IgD-negative memory B cell (primary cell): ENCODE measurements at regions not wholly inside any gene's neighbourhood (a gene's known extent, or its start where the extent isn't known, plus 50 kb on each side); places are given as distances from the start of the nearest gene placed in this dataset.

ENCODE experiments used
- H3K27ac Mint-ChIP-seq, 3 donors: one replicate each; pipeline ENCODE4 v1.8.0; 2020 to 2022; ENCODE audit warnings: mild to moderate bottlenecking in 3 of 3, mixed read lengths in 3 of 3, moderate library complexity in 1 of 3
- H3K27me3 Mint-ChIP-seq: one replicate; pipeline ENCODE4 v1.8.0; 2021; ENCODE audit warnings: mixed read lengths
- H3K36me3 Mint-ChIP-seq: one replicate; pipeline ENCODE4 v1.8.0; 2020; ENCODE audit warnings: mild to moderate bottlenecking, mixed read lengths
- H3K4me1 Mint-ChIP-seq, 3 donors: one replicate each; pipeline ENCODE4 v1.8.0; 2020 to 2022; ENCODE audit warnings: mixed read lengths in 3 of 3, mild to moderate bottlenecking in 1 of 3
- H3K4me3 Mint-ChIP-seq, 4 donors: one replicate each; pipeline ENCODE4 v1.8.0; 2020 to 2022; ENCODE audit warnings: mild to moderate bottlenecking in 4 of 4, mixed read lengths in 4 of 4, moderate library complexity in 3 of 4
- H3K9me3 Mint-ChIP-seq, 3 donors: one replicate each; pipeline ENCODE4 v1.8.0; 2020 to 2021; ENCODE audit warnings: mixed read lengths in 3 of 3, mild to moderate bottlenecking in 1 of 3

GRCh38 chr2:58669998-58670397 lies 428.9 kb upstream of the FANCL start:
- Mint-ChIP-seq H3K36me3 (no peaks in the 10 kb centered on the region), H3K27me3 (no peaks in the 10 kb centered on the region), H3K4me3 (no peak overlapping the region), H3K4me1 (no peaks in the 10 kb centered on the region), H3K9me3 (peaks cover 0 to 2% (median 0%) of the 10 kb centered on the region in 3 donors), H3K27ac (no peak overlapping the region)

- Mint-ChIP-seq H3K36me3 (no peaks in the 10 kb centered on the region), H3K27ac (no peak overlapping the region), H3K27me3 (no peaks in the 10 kb centered on the region), H3K4me3 (no peak overlapping the region), H3K4me1 (no peaks in the 10 kb centered on the region), H3K9me3 (no peaks in the 10 kb centered on the region)
Observed at GRCh38 chr2:58667137-58667774, 426.1 kb upstream of the FANCL start.

DNA sequence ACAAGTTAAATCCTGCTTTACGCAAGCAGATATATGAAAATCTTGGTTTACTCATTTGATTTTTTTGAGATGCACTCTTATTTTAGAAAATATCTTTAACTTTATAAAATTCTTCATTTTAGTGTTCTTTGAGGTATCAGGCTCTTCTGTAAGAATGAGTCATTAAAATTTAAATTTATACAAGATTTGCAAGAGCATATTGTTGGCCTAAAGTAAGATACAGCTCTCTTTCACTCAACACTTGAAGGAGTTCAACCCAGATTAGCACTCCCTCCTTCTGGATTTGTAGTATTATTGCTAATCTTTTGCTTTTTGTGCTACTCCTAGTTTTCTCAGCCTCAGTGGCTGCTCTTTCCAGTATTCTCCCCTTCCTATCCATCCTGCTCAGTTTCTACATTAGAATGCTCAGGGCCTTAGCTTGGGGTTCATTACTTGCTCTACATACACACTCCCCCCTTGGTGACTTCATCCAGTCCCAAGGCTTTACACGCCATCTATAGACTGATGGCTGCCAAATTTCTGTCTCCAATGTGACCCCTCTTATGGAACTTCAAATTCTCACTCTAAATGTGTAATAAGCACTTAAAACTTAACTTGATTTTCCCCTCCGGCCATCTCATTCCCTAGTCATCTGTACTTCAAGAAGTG lies 425.3 kb upstream of the FANCL start:
- Mint-ChIP-seq H3K27ac (no peak overlapping the region), H3K9me3 (no peaks in the 10 kb centered on the region), H3K36me3 (no peaks in the 10 kb centered on the region), H3K27me3 (no peaks in the 10 kb centered on the region), H3K4me1 (no peaks in the 10 kb centered on the region), H3K4me3 (no peak overlapping the region)

DNA sequence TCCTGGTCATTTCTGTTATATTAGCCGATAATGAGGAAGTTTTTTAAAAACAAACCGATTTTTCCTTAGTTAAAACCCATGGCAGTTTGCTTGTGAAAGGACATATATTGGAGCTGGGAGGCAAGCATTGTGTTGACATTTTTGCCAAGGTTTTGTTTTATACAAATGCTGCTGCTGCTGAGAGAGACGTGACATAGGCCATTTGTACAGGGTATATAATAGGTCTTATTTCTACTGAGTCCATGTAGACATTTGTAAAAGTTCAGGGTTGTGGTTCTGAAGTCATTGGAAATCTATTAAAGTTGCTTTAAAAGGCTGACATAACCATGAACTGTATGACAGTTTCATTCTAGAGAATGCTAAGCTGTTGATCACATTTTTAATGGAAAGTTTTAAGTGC lies 424.0 kb upstream of the FANCL start:
- Mint-ChIP-seq H3K9me3 (no peaks in the 10 kb centered on the region), H3K36me3 (no peaks in the 10 kb centered on the region), H3K27ac (no peak overlapping the region), H3K4me3 (no peak overlapping the region), H3K27me3 (no peaks in the 10 kb centered on the region), H3K4me1 (no peaks in the 10 kb centered on the region)

- Mint-ChIP-seq H3K4me3 (no peak overlapping the region), H3K4me1 (no peaks in the 10 kb centered on the region), H3K36me3 (no peaks in the 10 kb centered on the region), H3K27ac (no peak overlapping the region), H3K27me3 (no peaks in the 10 kb centered on the region), H3K9me3 (no peaks in the 10 kb centered on the region)
Observed at GRCh38 chr2:58664523-58665151, 423.5 kb upstream of the FANCL start.

DNA sequence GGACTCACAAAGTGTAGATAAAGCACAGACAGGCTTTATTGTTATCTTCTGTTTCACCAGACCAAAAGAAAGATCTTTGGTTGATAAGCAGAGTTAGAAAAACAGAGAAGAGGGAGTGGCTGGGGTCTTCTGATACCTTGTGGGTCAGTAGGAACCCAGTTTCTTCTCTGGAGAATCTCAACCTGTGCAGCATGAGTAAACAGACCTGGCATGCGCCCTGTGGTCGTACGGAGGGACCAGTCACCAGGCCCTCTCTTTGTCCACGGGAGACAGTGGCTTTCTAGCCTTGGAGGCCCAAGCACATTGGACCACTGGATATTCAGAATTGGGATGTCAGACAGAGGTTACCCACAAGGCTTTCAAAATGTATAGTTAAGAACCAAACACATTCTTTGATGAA lies 418.9 kb upstream of the FANCL start:
- H3K4me1 Mint-ChIP-seq = no peaks in the 10 kb centered on the region
- H3K27me3 Mint-ChIP-seq = peaks cover 5% of the 10 kb centered on the region
- H3K36me3 Mint-ChIP-seq = no peaks in the 10 kb centered on the region
- peaks cover 0 to 2% (median 0%) of the 10 kb centered on the region in 3 donors for H3K9me3 Mint-ChIP-seq
- no peak overlapping the region for H3K4me3 Mint-ChIP-seq
- peak overlapping the region in 1 of 3 donors; percentile 15 for H3K27ac Mint-ChIP-seq

- Mint-ChIP-seq H3K27ac (no peak overlapping the region), H3K36me3 (peaks cover 2% of the 10 kb centered on the region), H3K9me3 (peaks cover 0 to 2% (median 0%) of the 10 kb centered on the region in 3 donors), H3K27me3 (peaks cover 5% of the 10 kb centered on the region), H3K4me3 (no peak overlapping the region), H3K4me1 (no peaks in the 10 kb centered on the region)
Observed at GRCh38 chr2:58655152-58655551, 414.0 kb upstream of the FANCL start.

DNA sequence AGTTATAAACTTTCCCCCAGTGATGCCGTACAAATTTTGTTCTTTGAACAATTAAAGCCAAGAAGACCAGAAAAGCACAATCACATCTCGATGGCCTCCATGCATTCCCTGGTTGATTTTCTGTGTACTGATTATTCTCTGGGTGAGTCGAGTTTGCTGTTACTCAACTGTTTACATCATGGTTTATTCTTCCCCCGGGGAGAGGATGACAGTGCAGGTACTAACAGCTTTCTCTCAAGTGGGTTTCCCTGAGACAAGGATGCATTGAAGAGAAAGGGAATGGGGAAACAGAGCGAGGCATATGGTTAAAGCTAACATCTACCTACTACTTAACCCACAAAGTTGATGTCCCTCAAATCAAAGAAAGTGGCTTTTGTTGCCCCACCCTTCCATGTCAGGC lies 410.8 kb upstream of the FANCL start:
- Mint-ChIP-seq H3K27ac (no peak overlapping the region), H3K36me3 (peaks cover 2% of the 10 kb centered on the region), H3K4me1 (no peaks in the 10 kb centered on the region), H3K9me3 (peaks cover 0 to 2% (median 0%) of the 10 kb centered on the region in 3 donors), H3K4me3 (no peak overlapping the region), H3K27me3 (peaks cover 3% of the 10 kb centered on the region)

DNA sequence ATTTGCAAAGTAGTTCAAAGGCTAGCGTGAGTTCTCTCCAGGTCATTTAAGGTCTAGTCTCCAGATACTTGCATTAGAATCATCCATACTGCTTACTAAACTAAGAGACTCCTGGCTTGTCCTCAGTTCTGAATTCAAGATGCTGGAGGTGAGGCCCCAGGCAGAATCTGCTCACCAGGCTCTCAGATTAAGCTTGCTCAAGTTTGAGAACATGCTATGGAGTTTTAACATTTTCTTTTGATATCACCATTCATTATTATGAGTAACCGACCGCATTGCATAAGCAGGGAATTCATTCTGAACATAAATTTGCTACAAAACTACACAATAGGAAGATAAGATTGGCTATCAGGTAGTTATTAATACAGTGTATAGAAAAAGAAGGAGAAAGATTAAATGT lies 409.7 kb upstream of the FANCL start:
- no peak overlapping the region for H3K4me3 Mint-ChIP-seq
- H3K9me3 Mint-ChIP-seq = no peaks in the 10 kb centered on the region
- H3K4me1 Mint-ChIP-seq = peaks cover 0 to 4% (median 3%) of the 10 kb centered on the region in 3 donors
- H3K36me3 Mint-ChIP-seq = peaks cover 2% of the 10 kb centered on the region
- peak overlapping the region in 1 of 3 donors; percentile 8 for H3K27ac Mint-ChIP-seq
- no peaks in the 10 kb centered on the region for H3K27me3 Mint-ChIP-seq

DNA sequence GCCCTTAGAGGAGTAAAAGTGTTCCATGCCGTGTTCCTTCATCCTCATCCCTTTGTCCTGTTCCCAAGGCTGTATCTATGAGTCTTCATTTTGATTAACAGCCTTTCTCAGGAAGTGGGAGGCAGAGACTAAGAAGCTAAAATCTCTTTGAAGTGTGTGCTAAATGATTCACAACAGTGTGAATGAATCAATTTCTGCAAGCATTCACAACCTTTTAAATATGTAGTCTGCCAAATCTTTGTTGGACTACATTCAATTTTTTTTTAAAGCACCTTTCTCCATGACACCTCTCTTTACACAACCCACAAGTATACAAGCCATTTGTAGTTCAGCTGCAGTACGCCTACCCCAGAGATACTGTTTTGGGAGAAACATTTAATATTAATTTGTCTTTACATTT lies 408.6 kb upstream of the FANCL start:
- Mint-ChIP-seq H3K36me3 (peaks cover 2% of the 10 kb centered on the region), H3K27me3 (peaks cover 2% of the 10 kb centered on the region), H3K27ac (no peak overlapping the region), H3K4me1 (peaks cover 5 to 11% (median 9%) of the 10 kb centered on the region in 3 donors), H3K9me3 (no peaks in the 10 kb centered on the region), H3K4me3 (no peak overlapping the region)

DNA sequence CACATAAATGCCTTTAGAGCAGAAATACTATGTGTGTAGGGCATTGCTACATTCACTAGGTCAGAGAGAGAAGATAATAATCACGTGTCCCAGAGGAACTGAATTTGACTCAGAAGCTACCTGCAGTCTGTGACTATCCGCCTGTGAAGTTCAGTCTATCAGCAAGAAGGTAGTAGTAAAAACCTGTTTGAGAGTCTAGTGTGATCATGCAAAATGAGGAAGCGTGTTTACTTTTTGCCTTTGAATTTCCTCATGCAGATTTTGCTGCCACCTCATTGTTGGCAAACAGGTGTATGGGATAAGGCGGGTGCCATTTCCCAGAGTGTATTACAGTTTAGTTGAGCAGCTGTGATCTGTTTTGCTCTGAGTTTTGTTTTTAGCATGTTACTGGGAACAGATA lies 403.9 kb upstream of the FANCL start:
- Mint-ChIP-seq H3K4me1 (peaks cover 7 to 13% (median 12%) of the 10 kb centered on the region in 3 donors), H3K4me3 (peak overlapping the region in 3 of 4 donors; percentile 13 to 67 (median 53)), H3K36me3 (no peaks in the 10 kb centered on the region), H3K27ac (peak overlapping the region in 1 of 3 donors; percentile 6), H3K9me3 (no peaks in the 10 kb centered on the region), H3K27me3 (peaks cover 2% of the 10 kb centered on the region)

DNA sequence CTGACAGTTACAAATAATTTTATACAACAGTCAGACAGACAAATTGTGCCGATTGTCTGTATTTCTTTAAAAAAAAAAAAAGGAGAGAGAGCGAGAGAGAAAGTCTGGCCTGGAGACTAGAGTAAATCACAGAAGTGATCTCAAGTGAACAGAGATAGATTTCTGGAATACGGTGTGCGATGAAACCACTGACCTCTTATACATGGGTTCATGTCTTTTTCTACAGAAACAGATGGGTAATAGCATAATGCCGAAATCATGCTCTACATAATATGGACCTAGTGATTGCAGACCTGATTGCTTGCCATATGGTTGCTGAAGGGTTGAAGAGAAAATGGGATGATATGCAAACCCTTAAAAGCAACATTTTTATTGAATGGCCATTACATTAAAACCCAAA lies 403.3 kb upstream of the FANCL start:
- no peak overlapping the region for H3K27ac Mint-ChIP-seq

GRCh38 chr2:58641001-58641400 lies 399.9 kb upstream of the FANCL start:
- Mint-ChIP-seq H3K9me3 (no peaks in the 10 kb centered on the region), H3K27me3 (peaks cover 7% of the 10 kb centered on the region), H3K4me1 (peaks cover 7 to 12% (median 11%) of the 10 kb centered on the region in 3 donors), H3K36me3 (no peaks in the 10 kb centered on the region), H3K27ac (no peak overlapping the region), H3K4me3 (no peak overlapping the region)

More for the DNA sequence above, 403.3 kb upstream of the FANCL start:
- Mint-ChIP-seq H3K27me3 (peaks cover 2% of the 10 kb centered on the region), H3K36me3 (no peaks in the 10 kb centered on the region), H3K9me3 (no peaks in the 10 kb centered on the region), H3K4me1 (peaks cover 7 to 13% (median 12%) of the 10 kb centered on the region in 3 donors), H3K4me3 (no peak overlapping the region)

GRCh38 chr2:58640042-58640441 lies 398.9 kb upstream of the FANCL start:
- Mint-ChIP-seq H3K4me3 (no peak overlapping the region), H3K27me3 (peaks cover 5% of the 10 kb centered on the region), H3K27ac (no peak overlapping the region), H3K4me1 (peaks cover 4 to 7% (median 5%) of the 10 kb centered on the region in 3 donors), H3K36me3 (no peaks in the 10 kb centered on the region), H3K9me3 (no peaks in the 10 kb centered on the region)

GRCh38 chr2:58638256-58638805 lies 397.2 kb upstream of the FANCL start:
- H3K36me3 Mint-ChIP-seq = no peaks in the 10 kb centered on the region

More at GRCh38 chr2:58638256-58638805, 397.2 kb upstream of the FANCL start:
- no peak overlapping the region for H3K4me3 Mint-ChIP-seq
- H3K4me1 Mint-ChIP-seq = no peaks in the 10 kb centered on the region
- no peaks in the 10 kb centered on the region for H3K9me3 Mint-ChIP-seq
- H3K27ac Mint-ChIP-seq = no peak overlapping the region
- H3K27me3 Mint-ChIP-seq = peaks cover 5% of the 10 kb centered on the region
